DND-41 (cell line): ENCODE measurements at regions not wholly inside any gene's neighbourhood (a gene's known extent, or its start where the extent isn't known, plus 50 kb on each side); places are given as distances from the start of the nearest gene placed in this dataset.

ENCODE experiments used
- EZH2 ChIP-seq: IDR thresholded peaks from 3 replicates; pipeline ENCODE4 v1.6.1; 2012; ENCODE audit warnings: borderline replicate concordance, low read depth, mild to moderate bottlenecking, moderate library complexity, low read length, inconsistent platforms; ENCODE audit not compliant: severe bottlenecking
- TF ChIP-seq, protein P1 (sequence below): IDR thresholded peaks from 2 replicates; pipeline ENCODE4 v1.5.1; 2012; ENCODE audit warnings: borderline replicate concordance, low read length, moderate library complexity, mild to moderate bottlenecking; ENCODE audit not compliant: poor library complexity, severe bottlenecking; ENCODE audit errors: extremely low read depth

DNA sequence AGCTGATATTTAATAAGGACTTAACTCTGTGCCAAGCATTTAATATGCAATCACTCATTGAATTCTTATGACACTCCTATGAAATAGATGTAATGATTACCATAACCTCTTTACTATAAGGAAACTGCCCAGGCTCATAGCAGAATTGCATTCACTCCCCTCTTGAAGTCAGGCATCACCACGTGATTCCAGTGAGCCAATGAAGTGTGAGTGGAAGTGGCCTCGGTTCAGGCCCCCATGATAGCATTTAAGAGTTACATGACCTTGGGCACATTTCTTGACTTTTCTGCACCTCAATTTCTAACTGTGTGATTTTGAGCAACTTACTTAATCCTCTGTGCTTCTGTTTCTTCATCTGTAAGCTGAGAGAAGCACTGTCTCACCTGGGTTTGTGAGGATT, 62.8 kb upstream of the CLDN18 start:
- TF ChIP-seq, protein P1, sequence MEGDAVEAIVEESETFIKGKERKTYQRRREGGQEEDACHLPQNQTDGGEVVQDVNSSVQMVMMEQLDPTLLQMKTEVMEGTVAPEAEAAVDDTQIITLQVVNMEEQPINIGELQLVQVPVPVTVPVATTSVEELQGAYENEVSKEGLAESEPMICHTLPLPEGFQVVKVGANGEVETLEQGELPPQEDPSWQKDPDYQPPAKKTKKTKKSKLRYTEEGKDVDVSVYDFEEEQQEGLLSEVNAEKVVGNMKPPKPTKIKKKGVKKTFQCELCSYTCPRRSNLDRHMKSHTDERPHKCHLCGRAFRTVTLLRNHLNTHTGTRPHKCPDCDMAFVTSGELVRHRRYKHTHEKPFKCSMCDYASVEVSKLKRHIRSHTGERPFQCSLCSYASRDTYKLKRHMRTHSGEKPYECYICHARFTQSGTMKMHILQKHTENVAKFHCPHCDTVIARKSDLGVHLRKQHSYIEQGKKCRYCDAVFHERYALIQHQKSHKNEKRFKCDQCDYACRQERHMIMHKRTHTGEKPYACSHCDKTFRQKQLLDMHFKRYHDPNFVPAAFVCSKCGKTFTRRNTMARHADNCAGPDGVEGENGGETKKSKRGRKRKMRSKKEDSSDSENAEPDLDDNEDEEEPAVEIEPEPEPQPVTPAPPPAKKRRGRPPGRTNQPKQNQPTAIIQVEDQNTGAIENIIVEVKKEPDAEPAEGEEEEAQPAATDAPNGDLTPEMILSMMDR: no peak
- TF ChIP-seq EZH2: no peak
